ENCODE measurements at regions not wholly inside any gene's neighbourhood (a gene's known extent, or its start where the extent isn't known, plus 50 kb on each side); places are given as distances from the start of the nearest gene placed in this dataset.
A peak's percentile ranks its signal among the peaks of the same experiment; 100 is the strongest.

- no peak for ATAC-seq
Observed at GRCh38 chr2:180734382-180734781, 246.0 kb upstream of the UBE2E3 start.

GRCh38 chr2:180733330-180733729 is 247.1 kb upstream of the UBE2E3 start:
- no peak for ATAC-seq

- peak in 1 of 2 donors; percentile 27 for ATAC-seq
Observed at GRCh38 chr2:180732337-180732736, 248.1 kb upstream of the UBE2E3 start.

- ATAC-seq: no peak
Observed at GRCh38 chr2:180730976-180731375, 249.4 kb upstream of the UBE2E3 start.

GRCh38 chr2:180728928-180729559 is 251.4 kb upstream of the UBE2E3 start:
- no peak for ATAC-seq

GRCh38 chr2:180723712-180724111 is 256.7 kb upstream of the UBE2E3 start:
- ATAC-seq: no peak

GRCh38 chr2:180722551-180723239 is 257.7 kb upstream of the UBE2E3 start:
- ATAC-seq: no peak

GRCh38 chr2:180720829-180721228 is 259.6 kb upstream of the UBE2E3 start:
- no peak for ATAC-seq

- ATAC-seq: no peak
Observed at GRCh38 chr2:180717588-180717987, 262.8 kb upstream of the UBE2E3 start.

- no peak for ATAC-seq
Observed at GRCh38 chr2:180716186-180717180, 263.9 kb upstream of the UBE2E3 start.

GRCh38 chr2:180715044-180715443 is 265.4 kb upstream of the UBE2E3 start:
- ATAC-seq: no peak

- no peak for ATAC-seq
Observed at GRCh38 chr2:180709392-180710145, 270.8 kb upstream of the UBE2E3 start.

- ATAC-seq: no peak
Observed at GRCh38 chr2:180707884-180708205, 272.6 kb upstream of the UBE2E3 start.

- no peak for ATAC-seq
Observed at GRCh38 chr2:180707175-180707883, 273.1 kb upstream of the UBE2E3 start.

- no peak for ATAC-seq
Observed at GRCh38 chr2:180706694-180707093, 273.7 kb upstream of the UBE2E3 start.

- no peak for ATAC-seq
Observed at GRCh38 chr2:180705551-180705950, 274.9 kb upstream of the UBE2E3 start.

GRCh38 chr2:180705122-180705521 is 275.3 kb upstream of the UBE2E3 start:
- ATAC-seq: no peak

GRCh38 chr2:180699657-180700361 is 280.6 kb upstream of the UBE2E3 start:
- no peak for ATAC-seq

GRCh38 chr2:180698668-180699067 is 281.7 kb upstream of the UBE2E3 start:
- no peak for ATAC-seq

- ATAC-seq: no peak
Observed at GRCh38 chr2:180695586-180696401, 284.6 kb upstream of the UBE2E3 start.

Data from activated CD4-positive, CD25-positive, alpha-beta regulatory T cell treated with anti-CD3 and anti-CD28 coated beads, Interleukin-2, amount 50 U/mL, for 24 hours (primary cell).